RCC 7860 (cell line): ENCODE measurements at regions not wholly inside any gene's neighbourhood (a gene's known extent, or its start where the extent isn't known, plus 50 kb on each side); places are given as distances from the start of the nearest gene placed in this dataset.

Experiments used
- DNase-seq: peaks from one replicate; pipeline ENCODE4 v3.0.0-alpha.2; 2015; ENCODE audit warnings: low spot score
- FAIRE-seq: peaks from 2 replicates; lab custom pipeline; 2012; peaks lifted over from hg19 to GRCh38; lab: Jason Lieb, UNC

DNA sequence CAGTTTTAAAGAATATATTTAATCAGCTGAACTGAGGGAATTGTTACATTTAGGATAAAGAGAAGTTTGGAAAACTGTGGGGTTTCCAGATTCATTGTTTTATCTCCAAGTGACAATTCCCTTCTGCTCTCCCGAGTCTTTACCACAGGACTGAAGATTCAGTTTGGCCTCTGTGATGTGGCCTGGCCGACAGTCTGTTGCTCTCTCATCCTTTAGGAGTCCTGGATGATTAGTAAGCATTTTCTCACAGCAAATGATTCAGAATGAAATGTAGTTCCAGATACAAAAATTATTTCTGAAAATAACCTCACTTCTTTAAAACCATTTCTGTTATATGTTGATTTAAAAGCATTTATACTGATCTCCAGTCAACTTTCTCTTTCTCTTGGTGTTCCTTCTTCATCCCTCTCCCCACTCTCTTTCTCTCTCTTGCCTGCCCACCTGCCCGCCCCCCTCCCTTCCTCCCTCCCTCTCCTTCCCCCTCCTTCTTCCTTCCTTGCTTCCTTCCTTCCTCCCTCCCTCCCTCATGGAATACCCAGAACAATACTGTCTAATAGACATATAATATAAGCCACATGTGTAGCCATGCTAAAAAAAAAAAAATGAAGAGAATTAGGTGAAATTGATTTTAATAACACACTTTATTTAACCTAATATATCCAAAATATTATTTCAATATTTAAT lies 254.9 kb downstream of the PRL start:
- DNase-seq, result peak; percentile 72
- FAIRE-seq, result peak; percentile 81

GRCh38 chr6:22042706-22043105 lies 254.1 kb downstream of the PRL start:
- peak; percentile 45 for DNase-seq
- peak; percentile 84 for FAIRE-seq

DNA sequence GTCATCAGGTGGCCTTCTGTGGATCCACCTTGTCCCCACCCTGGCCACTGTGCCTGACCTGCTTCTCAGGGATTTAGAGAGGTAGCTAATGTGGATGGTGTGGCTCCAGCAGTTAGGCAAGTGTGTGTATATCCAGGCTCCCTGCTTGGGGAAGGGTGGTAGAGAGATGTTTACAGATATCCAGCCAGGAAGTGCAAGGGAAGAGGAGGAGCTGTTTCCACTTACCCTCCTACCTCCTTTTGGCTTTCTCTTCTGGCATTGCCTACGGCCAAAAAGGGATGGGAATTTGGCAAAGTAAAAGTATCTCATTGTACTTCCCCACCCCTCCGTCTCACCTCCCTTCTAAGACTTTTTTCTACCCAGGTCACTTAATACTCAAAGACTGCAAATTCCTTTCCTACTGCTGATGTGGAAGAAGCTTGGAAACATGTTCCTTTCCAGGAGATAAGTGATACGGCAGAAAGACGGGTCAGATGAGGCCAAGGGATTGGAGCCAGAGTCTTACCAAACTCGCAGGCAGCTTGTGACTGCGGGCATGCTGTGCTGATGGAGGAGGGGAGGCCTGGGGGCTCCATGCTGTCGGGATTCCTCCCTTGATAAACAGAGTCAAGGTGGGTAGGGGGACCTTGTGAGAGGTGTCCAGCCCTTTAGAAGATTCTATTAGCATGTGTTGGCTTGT lies 253.4 kb downstream of the PRL start:
- FAIRE-seq (no peak), DNase-seq (no peak)

GRCh38 chr6:22045261-22045912 lies 251.4 kb downstream of the PRL start:
- DNase-seq (no peak), FAIRE-seq (no peak)

DNA sequence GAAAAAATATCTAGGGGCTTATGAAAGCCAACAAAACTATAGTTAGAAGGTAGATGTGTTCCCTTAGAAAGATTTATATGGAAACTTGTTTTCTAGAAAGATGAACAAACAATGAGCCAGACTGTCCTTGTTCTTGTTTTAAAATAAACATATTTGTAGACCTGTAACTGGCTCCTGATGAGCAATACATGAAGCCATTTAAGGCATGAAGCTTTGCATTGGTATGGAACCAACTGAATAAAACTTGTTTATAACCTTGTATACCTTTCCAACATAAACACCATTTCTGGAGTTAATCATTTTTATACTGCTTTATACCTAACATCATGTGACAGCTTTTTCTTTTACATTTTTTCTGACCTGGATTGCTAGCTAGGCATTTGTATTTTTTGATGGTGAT lies 247.8 kb downstream of the PRL start:
- FAIRE-seq (no peak), DNase-seq (no peak)

DNA sequence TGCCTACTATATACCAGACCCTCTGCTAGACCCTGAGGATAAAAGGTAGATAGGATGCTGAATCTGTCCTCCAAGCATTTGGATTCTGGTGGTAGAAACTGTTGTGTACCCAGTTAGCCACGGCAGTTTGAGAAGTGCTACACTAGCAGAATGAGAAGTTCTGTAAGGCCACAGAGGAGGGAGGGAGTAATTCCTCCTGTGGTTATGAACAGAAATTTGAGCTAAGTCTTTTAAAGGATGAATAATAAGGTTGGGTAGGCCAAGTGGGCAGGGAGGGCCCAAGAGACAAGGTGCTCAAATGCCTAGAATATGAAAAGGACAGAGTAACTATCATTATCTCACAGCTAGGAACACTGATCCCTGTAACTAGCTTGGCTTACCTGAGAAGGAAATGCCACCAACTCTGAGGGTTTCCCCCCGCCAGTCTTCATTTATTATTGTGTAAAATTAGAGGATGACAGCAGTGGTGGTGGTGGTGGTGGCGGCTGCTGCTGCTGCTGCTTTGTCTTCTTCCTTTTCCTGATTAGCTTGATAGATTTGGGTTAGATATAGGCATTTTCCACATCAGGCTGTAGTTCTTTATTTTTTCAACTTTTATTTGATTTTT lies 243.3 kb downstream of the PRL start:
- no peak for FAIRE-seq

GRCh38 chr6:22056398-22056797 lies 240.4 kb downstream of the PRL start:
- no peak for FAIRE-seq
- DNase-seq, result no peak

More for the DNA sequence above, 243.3 kb downstream of the PRL start:
- no peak for DNase-seq

DNA sequence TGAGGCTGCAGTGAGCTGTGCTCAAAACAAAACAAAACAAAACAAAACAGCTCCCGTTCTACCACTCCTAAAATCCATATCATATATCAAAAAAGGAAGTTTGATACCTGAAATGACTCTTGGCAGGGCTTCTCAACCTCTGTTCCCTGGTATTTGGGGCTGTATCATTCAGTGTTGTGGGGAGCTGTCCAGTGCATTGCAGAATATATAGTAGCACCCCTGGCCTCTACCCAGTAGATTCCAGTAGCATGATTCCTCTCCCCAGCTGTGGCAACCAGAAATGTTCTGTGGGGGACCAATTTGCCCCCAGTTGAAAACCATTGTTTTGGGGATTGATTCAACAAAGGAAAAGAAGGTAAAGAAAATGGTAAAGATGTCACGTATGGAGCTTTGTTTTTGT lies 238.9 kb downstream of the PRL start:
- DNase-seq (no peak), FAIRE-seq (no peak)

DNA sequence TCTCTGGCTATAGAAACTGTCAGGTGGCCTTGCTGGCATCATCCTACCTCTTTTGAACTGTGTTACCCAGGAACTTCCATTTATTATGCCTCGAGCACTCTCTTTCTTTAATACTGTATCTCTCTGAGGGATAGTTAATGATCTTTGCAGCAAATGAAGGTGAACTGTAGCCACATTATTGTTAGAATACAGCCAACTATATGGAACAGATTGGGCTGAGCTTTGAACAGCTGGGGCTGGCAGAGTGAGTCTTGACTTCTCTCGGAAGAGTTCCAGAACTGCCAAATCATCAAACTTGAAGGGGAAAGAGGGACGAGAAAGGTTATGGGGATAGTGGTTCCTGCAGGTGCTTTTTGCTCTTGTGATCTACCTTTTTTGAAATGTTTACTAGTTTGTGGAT lies 237.7 kb downstream of the PRL start:
- DNase-seq (no peak), FAIRE-seq (no peak)

DNA sequence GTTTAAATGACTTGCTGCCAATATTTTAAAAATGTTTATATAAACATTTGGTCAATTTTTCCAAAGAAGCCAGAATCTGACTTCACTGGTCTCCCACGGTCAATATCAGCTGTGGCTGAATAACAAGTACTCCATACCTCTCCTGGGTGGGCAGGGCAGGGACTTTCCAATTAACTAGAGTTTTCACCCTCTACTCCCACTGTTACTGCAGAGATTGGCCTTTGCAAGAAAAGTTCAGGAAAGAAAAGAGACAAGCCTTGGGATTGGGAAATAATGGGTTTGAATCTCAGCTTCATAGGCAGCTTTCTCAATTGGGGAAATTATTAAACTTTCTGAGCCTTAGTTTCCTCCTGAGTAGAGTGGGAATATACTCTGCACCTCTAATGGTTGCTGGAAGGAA lies 236.9 kb downstream of the PRL start:
- FAIRE-seq, result no peak
- no peak for DNase-seq

DNA sequence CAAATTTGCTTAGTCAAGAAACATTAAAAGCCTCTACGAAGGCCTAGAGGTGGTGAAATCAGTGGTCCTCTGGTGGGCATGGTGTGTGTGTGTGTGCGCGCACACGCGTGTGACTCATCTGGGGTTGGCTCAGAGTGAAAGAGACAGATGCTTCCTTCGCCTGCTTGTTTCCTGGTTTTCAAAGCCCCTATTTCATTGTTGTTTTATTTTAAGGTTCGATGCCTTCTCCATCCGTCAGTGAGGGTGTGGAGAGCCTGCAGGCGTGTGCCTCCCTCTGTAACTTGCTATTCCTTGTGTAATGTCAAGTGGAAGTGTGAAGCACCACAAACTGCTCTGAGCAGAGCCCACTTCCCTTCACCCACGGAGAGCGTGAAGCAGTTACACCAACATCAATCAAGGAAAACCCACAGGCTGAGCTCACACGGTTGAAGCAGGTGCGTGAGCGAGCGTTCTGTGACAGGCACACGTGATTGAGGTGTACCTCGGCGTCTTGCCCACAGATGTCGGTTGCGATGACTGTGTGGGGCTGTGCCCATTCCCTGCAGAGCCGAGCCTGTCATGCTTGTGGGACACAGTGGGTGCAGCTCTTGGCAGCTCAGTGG lies 233.9 kb downstream of the PRL start:
- FAIRE-seq, result no peak
- DNase-seq, result no peak

DNA sequence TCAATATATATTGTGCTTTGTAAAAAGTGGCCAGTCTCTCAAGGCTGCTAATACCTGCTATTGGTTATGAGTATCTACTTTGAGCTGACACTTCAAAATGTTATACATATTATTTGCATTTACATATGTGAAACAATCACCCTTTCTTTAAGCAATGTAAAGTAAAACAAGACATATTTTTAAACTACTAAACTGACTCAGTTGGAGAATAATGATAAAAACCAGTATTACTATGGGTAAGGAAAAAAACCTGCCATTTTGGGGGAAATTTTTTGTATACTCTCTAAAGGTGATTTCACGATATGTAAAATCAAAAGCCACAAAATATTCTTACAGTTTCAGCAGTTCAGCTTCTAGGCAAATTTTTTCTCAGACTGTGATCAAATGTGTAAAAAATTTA lies 232.3 kb downstream of the PRL start:
- FAIRE-seq, result no peak
- no peak for DNase-seq

GRCh38 chr6:22067122-22067521 lies 229.7 kb downstream of the PRL start:
- DNase-seq (no peak), FAIRE-seq (no peak)

DNA sequence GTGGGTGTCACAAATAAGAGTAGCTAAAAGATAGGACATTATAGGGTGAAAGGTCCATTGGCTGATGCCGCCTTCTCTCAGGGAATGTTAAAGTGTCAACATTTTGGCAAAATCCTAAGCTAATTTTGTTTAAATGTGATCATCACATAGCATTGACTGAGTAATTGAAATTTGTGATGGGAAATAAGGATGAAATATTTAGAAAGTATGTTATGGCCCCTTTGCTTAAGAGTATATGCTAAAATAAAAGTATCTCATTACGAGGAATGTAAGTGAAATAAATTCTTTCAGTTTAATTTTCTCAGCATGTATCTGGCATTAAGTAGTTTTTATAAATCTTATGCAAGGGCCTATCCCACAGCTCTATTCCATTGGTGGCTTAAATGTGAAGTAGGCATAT lies 229.2 kb downstream of the PRL start:
- FAIRE-seq (no peak), DNase-seq (no peak)

DNA sequence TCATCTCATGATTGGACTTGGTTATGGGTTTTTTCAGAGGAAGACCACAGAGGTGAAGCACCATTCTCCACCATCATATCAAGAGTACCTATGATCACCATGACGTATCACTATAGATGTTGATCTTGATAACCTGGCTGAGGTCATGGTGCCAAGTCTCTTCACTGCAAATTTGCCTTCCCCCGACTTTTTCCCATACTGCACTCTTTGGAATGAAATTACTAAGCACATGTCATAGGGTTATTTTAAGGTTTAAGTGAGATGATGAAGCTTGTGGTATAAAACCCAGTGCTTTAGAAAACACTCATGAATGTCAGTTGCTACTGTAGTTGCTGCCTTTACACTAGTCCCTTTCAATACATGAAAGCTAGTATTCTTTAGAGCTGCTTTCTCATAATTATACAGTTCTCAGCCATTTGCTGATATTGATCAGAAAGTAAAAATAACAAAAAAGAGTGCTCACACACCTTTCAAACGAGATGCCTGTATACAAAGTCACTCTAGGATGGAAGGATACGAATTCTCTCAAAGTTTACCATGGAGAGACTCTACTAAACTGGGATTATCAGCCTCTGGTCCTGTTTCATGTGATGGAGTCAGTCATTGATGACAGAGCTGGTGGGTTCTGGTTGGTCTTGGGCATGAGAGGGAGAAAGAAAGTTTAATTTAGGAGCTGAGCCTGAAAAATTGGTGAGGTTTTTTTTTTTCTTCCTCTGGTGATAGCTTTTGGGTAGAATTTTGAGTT lies 228.1 kb downstream of the PRL start:
- DNase-seq, result no peak
- no peak for FAIRE-seq

GRCh38 chr6:22069306-22069800 lies 227.5 kb downstream of the PRL start:
- DNase-seq, result no peak
- no peak for FAIRE-seq

- DNase-seq, result no peak
Measured at GRCh38 chr6:22071270-22072041, 225.4 kb downstream of the PRL start.

GRCh38 chr6:22072949-22073348 lies 223.9 kb downstream of the PRL start:
- FAIRE-seq, result no peak
- no peak for DNase-seq

More at GRCh38 chr6:22071270-22072041, 225.4 kb downstream of the PRL start:
- no peak for FAIRE-seq

DNA sequence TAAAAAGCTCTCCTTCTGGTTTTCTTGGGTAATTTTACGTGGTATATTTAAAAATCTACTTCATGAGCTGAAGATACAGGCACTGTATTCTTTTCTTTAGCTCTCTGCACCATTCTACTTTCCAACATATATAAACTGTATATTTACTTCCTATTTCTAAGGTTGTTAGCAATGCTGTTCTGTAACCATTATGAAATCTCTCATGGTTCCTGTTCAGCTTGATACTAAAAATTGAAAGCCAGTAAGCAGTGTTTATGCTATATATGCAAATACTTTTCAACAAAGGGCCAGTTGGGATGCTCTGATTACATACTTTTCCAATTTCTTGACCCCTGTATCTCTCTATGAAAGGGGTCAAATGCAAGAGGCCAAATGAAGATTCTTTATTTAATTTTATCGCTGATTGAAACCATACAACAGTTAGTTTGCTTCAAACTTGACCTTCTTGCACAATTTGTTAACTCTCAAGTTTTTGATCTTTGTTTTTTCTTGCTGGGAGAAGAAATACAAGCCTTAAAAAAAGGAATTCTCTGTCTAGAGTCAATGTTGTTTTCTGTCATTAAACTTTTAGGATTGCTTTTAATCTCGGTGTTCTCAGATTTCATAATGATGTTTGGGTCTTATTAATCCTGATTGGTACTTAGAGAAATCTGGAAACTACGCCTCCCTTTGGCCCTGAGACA lies 223.2 kb downstream of the PRL start:
- FAIRE-seq (no peak), DNase-seq (no peak)
